EH (cell line): ENCODE measurements at regions not wholly inside any gene's neighbourhood (a gene's known extent, or its start where the extent isn't known, plus 50 kb on each side); places are given as distances from the start of the nearest gene placed in this dataset.

Experiments used
- DNase-seq: peaks from one replicate; pipeline ENCODE4 v3.0.0-alpha.2; 2015; ENCODE audit warnings: low read depth

GRCh38 chr9:26313108-26313507 is 579.5 kb downstream of the CAAP1 start:
- DNase-seq: no peak

- DNase-seq: no peak
Measured at GRCh38 chr9:26311463-26311995, 581.1 kb downstream of the CAAP1 start.

GRCh38 chr9:26310294-26310693 is 582.3 kb downstream of the CAAP1 start:
- DNase-seq: peak; percentile 70

- DNase-seq: peak; percentile 73
Measured at GRCh38 chr9:26308328-26308727, 584.3 kb downstream of the CAAP1 start.

- DNase-seq: no peak
Measured at GRCh38 chr9:26301659-26302058, 590.9 kb downstream of the CAAP1 start.

GRCh38 chr9:26301046-26301445 is 591.6 kb downstream of the CAAP1 start:
- DNase-seq: no peak

- DNase-seq: peak; percentile 81
Measured at GRCh38 chr9:26296910-26297572, 595.6 kb downstream of the CAAP1 start.

- DNase-seq: peak; percentile 92
Measured at GRCh38 chr9:26292943-26293342, 599.7 kb downstream of the CAAP1 start.

- DNase-seq: no peak
Measured at GRCh38 chr9:26271495-26272122, 593.4 kb upstream of the TUSC1 start.

- peak; percentile 48 for DNase-seq
Measured at GRCh38 chr9:26266146-26266793, 588.0 kb upstream of the TUSC1 start.

- peak; percentile 99 for DNase-seq
Measured at GRCh38 chr9:26264709-26265601, 586.7 kb upstream of the TUSC1 start.

GRCh38 chr9:26263478-26263877 is 585.2 kb upstream of the TUSC1 start:
- peak; percentile 55 for DNase-seq

- peak; percentile 38 for DNase-seq
Measured at GRCh38 chr9:26262421-26263107, 584.3 kb upstream of the TUSC1 start.

- DNase-seq: peak; percentile 90
Measured at GRCh38 chr9:26261503-26262330, 583.5 kb upstream of the TUSC1 start.

GRCh38 chr9:26260238-26260637 is 582.0 kb upstream of the TUSC1 start:
- DNase-seq: peak; percentile 83

- no peak for DNase-seq
Measured at GRCh38 chr9:26247861-26248260, 569.6 kb upstream of the TUSC1 start.

GRCh38 chr9:26244661-26245451 is 566.6 kb upstream of the TUSC1 start:
- peak; percentile 46 for DNase-seq

- DNase-seq: peak; percentile 85
Measured at GRCh38 chr9:26243726-26244125, 565.5 kb upstream of the TUSC1 start.

- DNase-seq: no peak
Measured at GRCh38 chr9:26243029-26243697, 564.9 kb upstream of the TUSC1 start.
